CD4-positive, alpha-beta T cell treated with Interleukin-12 subunit alpha and Interleukin-12 subunit beta, for 1 hour (primary cell): ENCODE measurements at regions not wholly inside any gene's neighbourhood (a gene's known extent, or its start where the extent isn't known, plus 50 kb on each side); places are given as distances from the start of the nearest gene placed in this dataset.
"Not testable (repeated sequence)": the region's sequence is repeated elsewhere in the genome, so short reads cannot be mapped to it uniquely, and the experiment has no call there.

Experiments used
- DNase-seq: peaks from one replicate; pipeline ENCODE4 v3.0.0-alpha.2; 2020

DNA sequence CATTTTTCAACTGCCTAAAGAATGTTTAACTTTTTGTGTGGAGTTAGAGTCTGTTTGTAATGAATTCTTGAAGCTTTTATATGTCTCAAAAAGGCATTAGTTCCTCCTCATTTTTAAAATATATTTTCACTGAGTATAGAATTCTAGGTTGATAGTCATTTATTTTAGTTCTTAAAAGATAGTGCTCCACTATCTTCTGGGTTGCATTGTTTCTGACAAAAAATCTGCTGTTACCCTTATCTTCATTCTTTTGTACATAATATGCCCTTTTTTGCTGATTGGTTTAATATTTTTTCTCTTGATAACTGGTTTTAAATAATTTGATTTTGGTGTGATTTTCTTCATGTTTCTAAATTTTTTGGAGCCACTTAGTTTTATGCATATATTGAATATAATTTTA lies 754.7 kb upstream of the GYPC start:
- DNase-seq = no peak

DNA sequence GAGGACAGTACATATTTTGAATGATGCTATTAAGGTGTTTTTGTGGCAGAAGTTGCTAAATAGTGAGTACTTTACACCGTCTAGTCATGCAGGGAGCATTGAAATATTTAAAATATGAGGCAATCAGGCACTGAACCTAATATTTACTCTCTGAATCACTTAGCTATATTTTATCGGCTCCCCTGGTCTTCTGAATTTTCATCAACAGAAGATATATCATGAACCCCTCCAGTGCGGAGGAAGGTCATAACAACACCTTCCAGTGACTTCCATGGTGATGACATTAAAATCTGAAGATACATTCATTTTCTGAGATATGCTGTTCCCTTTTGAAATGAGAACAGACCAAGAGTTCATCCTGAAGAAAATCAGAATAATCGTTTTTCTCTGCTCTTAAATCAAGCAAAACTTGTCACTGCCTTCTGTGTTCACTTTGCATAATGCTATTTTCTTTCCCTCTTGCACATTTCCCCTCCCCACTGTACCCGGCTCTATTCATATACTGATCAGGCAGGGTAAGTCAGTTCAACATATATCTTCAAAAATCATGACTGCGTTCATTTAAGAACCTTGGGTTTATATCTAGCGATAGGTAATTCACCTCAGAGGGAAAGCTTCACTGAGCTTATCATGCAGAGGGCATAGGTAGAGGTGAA lies 729.9 kb upstream of the GYPC start:
- no peak for DNase-seq

GRCh38 chr2:125935559-125935958 lies 720.4 kb upstream of the GYPC start:
- DNase-seq = no peak

DNA sequence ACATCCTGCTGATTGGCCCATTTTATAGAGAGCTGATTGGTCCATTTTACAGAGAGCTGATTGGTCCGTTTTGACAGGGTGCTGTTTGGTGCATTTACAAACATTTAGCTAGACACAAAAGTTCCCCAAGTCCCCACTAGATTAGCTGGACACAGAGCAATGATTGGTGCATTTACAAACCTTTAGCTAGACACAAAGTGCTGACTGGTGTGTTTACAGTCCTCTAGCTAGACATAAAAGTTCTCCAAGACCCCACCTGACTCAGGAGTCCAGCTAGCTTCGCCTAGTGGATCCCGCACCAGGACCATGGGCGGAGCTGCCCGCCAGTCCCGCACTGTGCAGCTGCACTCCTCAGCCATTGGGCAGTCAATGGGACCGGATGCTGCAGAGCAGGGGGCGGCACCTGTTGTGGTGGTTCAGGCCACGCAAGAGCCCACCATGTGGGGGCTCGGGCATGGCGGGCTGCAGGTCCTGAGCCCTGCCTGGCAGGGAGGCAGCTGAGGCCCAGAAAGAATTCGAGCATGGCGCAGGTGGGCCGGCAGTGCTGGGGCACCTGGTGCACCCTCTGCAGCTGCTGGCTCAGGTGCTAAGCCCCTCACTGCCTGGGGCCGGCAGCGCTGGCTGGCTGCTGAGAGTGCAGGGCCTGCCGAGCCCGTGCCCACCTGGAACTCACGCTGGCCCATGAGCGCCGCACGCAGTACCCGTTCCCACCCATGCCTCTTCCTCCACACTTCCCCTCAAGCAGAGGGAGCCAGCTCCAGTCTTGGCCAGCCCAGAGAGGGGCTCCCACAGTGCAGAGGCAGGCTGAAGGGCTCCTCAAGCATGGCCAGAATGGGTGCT lies 713.2 kb upstream of the GYPC start:
- no peak for DNase-seq

DNA sequence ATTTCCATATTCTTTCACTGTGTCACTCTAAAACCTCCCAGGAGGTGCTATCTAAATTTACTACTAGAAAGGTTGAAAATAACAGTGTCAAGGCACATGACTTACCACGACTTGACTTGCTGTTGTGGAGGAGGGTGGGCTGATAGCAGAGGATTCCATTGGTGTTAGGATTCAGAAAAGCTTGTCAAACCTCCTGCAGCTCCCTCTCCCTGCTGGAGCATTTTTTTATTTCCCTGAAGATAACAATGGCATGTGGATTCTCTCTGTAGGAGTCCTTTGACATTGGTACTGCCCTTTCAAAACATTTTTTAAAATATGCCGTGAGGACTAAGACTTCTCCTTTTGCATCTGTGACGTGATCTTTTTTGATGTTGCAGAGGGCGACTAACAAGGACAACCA lies 696.9 kb upstream of the GYPC start:
- no peak for DNase-seq

GRCh38 chr2:125961739-125962138 lies 694.2 kb upstream of the GYPC start:
- no peak for DNase-seq

DNA sequence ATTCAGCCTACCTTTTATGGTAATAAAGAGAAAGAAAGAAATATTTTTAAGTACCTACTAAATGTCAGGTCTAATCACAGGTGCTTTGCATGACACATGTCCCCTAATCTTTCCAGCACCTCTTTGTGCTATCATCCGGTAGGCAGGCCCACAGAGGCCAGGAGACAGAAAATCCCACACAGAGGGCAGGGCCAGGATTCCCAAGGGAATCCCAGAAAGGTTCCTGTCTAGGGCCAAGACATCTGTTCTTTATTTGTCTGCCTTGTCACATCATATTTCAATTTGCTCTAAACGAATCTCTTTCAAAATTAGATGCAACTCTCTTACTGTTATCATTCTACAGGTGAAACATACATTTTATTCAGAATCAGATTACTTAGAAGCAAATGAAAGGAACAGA lies 676.1 kb upstream of the GYPC start:
- DNase-seq = no peak

GRCh38 chr2:125983364-125983763 lies 672.6 kb upstream of the GYPC start:
- no peak for DNase-seq

GRCh38 chr2:126029316-126029715 lies 626.6 kb upstream of the GYPC start:
- no peak for DNase-seq

DNA sequence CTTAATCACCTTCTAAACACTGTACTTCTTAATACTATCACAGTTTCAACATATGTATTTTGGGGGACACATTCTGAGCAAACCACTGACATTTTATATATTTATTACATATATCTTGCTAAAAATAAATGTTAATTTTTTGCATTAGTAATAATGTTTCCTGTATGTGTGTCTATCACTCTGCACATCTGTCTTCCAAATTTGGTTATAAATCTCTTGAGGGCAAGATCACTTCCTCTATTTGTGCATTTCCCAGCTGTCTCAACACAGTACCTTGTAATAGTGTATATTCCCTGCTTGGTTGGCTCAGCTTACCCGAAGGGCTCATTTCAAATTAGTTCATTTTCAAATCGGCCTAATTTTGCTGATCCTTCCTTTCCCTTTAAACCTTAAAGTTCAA lies 617.1 kb upstream of the GYPC start:
- DNase-seq = no peak

DNA sequence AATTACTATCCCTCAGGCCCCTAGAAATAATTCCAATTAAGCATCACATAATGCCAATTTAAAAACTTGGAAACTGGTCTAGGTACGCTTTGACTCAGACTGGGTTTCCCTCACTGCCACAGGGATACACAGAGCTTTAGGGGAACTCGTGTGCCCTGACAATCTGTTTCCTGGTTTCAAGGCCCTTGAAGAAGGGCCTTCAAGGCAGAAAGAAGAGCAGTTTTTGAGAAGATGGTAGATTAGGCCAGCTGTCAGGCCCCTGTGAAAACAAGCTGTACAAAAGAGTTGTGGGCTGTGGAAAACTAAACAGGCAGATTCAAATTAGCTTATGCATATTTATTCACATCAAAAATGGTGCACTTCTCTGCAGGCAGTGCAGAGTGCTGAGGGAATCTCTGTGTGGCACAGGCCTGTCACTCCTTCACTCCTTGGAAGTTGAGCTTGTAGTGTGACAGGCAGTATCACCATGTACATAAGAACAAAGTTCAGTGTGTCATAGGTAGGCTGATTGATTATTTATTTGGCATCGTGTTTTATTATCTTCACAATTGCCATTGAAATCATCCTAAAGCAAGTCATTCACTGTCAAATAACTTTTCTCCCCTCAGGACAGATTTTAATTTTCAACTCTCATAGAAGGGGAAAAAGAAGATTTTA lies 614.4 kb upstream of the GYPC start:
- DNase-seq = no peak

- DNase-seq = no peak
Observed at GRCh38 chr2:126042089-126042488, 613.9 kb upstream of the GYPC start.

DNA sequence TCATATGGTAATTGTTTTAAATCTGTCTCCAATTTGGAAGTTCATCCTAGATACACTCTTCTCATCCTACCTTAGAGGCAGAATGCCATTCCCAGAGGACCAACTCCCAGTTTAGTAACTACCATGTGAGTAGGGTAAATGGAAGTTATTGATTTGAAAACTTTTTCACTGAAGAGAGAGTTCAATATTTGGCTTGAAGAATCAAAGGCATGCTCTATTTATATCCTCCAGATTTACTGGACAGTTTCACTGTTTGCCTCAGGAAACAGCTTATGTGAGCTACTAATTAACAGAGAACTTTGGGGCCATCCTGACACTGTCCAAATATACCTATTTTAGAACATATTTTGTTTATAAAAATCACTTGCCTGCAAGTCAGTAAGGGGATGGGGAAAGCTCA lies 607.2 kb upstream of the GYPC start:
- DNase-seq = no peak

DNA sequence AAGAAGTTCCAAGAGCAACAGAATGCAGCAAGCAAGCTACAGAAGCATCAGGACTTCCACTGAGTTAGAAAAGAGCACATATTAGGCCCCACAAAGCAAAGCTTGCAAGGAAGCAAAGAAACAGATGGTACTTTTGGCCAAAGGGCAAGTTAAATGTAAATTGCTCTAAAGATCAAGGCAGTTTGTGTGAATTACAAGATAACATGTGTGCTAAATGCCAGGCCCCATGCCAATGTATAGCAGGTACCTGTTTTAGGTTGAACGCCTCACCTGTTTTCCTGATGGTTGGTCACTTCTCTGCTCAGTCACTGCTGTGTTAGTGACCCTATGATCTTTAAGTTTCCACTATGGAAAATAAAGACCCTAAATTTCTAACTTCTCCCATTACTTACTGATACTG lies 606.5 kb upstream of the GYPC start:
- DNase-seq = no peak

DNA sequence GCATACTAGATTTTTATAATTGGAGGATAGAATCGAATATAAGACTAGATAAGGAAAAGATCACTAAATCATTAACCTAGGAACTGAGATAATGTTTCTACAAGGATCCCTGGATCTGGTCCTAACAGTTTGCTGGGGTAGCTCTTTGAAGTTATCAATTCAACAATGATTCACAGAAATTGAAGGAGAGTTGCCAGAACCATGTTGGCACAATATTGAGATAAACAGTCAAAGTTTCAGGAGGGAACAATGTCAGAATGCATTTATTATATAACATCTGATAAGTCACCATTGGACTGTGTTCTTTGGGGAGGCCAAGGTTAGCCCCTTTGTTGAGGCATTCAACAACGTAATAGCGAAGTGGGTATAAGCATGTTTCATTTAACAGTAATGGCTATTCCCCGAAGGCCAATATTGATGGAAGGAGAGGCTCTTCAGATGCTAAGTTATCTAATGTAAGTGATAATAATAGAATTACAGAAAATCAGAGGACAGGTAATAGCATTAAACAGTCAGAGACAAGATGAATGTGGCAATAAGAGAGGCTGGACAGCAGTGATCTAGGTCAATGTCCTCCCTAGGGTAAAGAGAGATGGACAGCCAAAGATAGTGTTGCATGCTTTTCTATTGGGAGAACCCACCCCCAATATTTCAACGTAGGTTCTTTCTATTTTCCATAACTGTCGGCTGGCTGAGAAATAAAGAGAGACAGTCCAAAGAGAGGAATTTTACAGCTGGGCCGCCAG lies 604.8 kb upstream of the GYPC start:
- no peak for DNase-seq

DNA sequence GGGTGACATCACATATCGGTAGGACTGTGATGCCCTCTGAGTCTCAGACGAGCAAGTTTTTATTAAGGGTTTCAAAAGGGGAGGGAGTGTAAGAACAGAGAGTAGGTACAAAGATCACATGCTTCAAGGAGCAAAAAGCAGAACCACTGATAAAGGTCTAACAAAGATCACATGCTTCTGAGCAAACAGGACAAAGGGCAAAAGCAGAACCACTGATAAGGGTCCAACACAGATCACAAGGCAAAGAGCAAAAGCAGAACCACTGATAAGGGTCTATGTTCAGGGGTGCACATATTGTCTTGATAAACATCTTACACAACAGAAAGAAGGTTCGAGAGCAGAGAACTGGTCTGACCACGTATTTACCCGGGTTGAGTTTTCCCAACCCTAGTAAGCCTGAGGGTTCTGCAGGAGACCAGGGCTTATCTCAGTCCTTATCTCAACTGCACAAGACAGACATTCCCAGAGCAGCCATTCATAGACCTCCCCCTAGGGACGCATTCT lies 604.2 kb upstream of the GYPC start:
- DNase-seq = not testable (repeated sequence)

- DNase-seq = no peak
Observed at GRCh38 chr2:126059379-126059778, 596.6 kb upstream of the GYPC start.

DNA sequence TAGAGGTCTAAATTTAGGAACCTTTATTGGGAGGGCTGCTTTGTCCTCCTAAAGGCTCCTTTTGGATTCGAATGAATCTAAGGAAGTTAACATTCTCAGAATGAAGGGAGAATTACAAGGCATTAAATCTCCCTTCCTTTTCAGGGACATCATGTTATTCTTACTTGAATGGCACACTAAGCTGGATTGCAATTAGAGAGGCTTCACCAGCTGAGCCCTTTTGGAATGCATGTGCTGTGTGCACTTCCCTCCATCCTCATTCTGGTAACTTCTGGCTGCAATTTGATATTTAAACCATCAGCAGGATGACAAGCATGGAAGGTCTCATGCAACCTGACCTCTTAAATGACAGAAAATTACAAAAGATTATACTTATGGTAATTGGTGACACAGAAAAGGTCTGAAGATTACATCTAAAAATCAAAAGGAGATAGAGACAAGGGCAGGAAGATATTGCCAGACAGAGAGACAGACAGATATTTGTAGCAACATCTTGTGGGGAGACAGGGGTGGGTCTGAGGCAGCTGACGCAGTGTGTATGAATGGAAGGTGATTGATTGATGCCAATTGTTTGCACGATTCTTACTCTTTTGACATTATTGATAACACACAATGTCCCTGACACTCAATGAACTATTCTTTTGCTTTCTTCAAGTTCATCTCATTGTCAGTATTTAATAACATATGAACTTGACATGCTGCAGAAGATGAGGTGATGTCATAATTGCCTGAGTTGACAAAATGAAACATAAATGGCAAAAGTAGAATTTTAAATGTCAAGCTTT lies 570.8 kb upstream of the GYPC start:
- DNase-seq = no peak

- DNase-seq = no peak
Observed at GRCh38 chr2:126100962-126101361, 555.0 kb upstream of the GYPC start.

GRCh38 chr2:126106006-126106405 lies 550.0 kb upstream of the GYPC start:
- DNase-seq = no peak

DNA sequence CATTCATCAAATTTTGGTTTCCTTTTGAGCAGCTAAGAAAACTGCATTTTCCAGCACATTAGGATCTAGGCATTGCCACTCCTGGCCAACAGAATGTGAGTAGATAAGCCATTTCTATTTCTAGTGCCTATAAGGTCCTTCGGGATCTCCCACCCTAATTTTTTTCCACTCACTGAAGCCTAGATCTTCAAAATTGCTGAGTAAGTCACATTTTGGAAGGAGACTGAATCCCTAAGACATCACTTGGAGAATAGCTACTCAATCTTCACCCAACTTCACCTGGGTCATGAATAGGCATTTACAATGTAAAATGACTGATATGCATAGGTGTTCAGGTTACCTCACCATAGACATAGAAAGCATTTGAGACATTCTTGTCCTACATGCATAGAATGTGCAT lies 548.1 kb upstream of the GYPC start:
- no peak for DNase-seq

DNA sequence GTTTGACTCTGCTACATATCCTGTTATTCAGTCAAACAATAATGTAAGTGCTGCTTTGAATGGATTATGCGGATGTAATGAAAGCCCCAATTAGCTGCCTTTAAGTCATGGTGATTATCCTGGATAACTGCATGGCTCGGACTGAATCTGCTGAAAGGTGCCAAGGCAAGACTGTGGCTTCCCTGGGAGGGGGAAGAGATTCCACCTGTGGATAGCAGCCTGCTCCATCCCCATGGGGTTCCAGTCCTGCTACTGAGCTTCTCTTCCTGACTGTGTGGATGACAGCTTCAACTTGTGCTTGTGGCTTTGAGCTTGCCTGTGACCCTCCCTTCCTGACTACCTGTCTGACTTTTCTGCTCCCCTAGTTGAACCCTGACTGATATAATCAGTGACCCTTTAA lies 540.0 kb upstream of the GYPC start:
- DNase-seq = no peak
